ENCODE measurements at regions not wholly inside any gene's neighbourhood (a gene's known extent, or its start where the extent isn't known, plus 50 kb on each side); places are given as distances from the start of the nearest gene placed in this dataset.

- WGBS: 88% methylated on average over 1 of the region's 1 CpG
- Histone ChIP-seq H3K27ac (ENCODE audit: low read depth) (no peak overlapping the region), H3K4me1 (ENCODE audit: insufficient read depth) (no peaks in the 10 kb centered on the region), H3K36me3 (ENCODE audit: insufficient read depth) (no peaks in the 10 kb centered on the region), H3K4me3 (ENCODE audit: low read depth, low read length) (no peak overlapping the region)
- no peak for DNase-seq (ENCODE audit: extremely low spot score)
These were observed 239.7 kb upstream of the AGA start for GRCh38 chr4:177681902-177682301.

DNA sequence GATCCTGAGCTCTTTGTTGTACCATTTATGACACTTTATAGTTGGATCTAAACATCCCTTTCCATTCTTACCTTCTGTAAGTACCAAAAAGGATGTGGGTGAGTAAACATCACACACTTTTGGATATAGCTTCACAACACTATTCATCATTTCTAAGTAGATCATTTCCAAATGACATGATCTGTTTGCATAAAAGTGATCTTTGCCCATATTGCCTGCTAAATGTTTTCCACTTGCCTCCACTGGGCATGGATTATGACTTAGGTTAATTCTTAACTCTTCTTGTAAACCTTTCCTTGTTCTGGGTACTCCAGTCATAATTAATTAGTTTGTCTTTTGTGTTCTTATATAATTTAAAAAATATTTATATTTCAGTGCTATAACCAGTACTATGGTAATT lies 244.9 kb upstream of the AGA start:
- Histone ChIP-seq H3K36me3 (ENCODE audit: insufficient read depth) (no peaks in the 10 kb centered on the region), H3K4me1 (ENCODE audit: insufficient read depth) (no peaks in the 10 kb centered on the region), H3K27ac (ENCODE audit: low read depth) (no peak overlapping the region), H3K4me3 (ENCODE audit: low read depth, low read length) (no peak overlapping the region)
- no peak for DNase-seq (ENCODE audit: extremely low spot score)

DNA sequence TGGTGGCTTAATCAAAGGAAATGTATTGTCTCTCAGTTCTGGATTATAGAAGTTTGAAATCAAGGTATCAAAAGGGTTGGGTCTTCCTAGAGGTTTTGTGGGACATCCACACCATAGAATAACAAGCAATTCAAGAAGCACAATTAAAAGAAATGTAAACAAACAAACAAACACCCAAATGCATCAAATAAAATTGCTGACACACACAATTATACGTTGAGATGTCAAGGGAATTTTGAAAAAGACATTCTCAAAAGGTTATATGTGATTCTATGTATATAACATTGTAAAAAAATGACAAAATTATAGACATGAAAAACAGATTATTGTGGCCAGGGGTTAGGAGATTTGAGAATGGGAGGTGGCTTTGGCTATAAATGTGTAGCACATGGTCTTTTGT lies 250.7 kb upstream of the AGA start:
- no peak overlapping the region for H3K4me3 ChIP-seq (ENCODE audit: low read depth, low read length)
- 84% methylated on average over 1 of the region's 1 CpG for WGBS
- no peak for DNase-seq (ENCODE audit: extremely low spot score)
- H3K36me3 ChIP-seq (ENCODE audit: insufficient read depth): no peaks in the 10 kb centered on the region
- no peaks in the 10 kb centered on the region for H3K4me1 ChIP-seq (ENCODE audit: insufficient read depth)
- H3K27ac ChIP-seq (ENCODE audit: low read depth): no peak overlapping the region

DNA sequence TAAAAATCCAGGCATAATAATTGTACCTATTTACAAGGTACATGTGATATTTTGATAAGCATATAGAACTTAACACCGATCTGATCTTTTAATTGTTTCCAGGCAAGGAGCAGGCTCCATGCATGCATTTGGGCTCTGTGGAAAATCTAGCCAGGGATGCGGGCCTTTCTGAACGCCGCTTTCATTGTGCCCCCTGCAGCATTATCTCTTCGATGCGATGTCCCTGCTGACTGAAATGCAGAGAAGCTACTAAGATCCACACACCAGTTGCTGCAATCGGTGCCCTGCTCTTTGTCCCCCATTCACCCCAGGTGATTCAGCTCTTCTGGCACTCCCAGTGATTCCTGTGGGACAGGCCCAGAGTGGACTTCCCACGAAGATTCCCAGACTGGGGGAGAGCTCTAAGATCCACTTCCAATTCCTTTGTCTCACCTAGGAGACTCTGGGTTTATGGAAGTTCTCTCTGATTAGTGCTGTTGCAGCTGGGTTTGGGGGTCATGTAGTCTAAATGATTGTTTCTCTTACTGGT lies 254.3 kb upstream of the AGA start:
- no peak for DNase-seq (ENCODE audit: extremely low spot score)
- no peak overlapping the region for H3K4me3 ChIP-seq (ENCODE audit: low read depth, low read length)
- H3K27ac ChIP-seq (ENCODE audit: low read depth): no peak overlapping the region
- H3K36me3 ChIP-seq (ENCODE audit: insufficient read depth): no peaks in the 10 kb centered on the region
- 69% methylated on average over 8 of the region's 8 CpGs for WGBS
- no peaks in the 10 kb centered on the region for H3K4me1 ChIP-seq (ENCODE audit: insufficient read depth)

- no peak for DNase-seq (ENCODE audit: extremely low spot score)
- Histone ChIP-seq H3K36me3 (ENCODE audit: insufficient read depth) (no peaks in the 10 kb centered on the region), H3K27ac (ENCODE audit: low read depth) (no peak overlapping the region), H3K4me3 (ENCODE audit: low read depth, low read length) (no peak overlapping the region), H3K4me1 (ENCODE audit: insufficient read depth) (no peaks in the 10 kb centered on the region)
- 85% methylated on average over 5 of the region's 5 CpGs for WGBS
These were observed 257.4 kb upstream of the AGA start for GRCh38 chr4:177699365-177700213.

DNA sequence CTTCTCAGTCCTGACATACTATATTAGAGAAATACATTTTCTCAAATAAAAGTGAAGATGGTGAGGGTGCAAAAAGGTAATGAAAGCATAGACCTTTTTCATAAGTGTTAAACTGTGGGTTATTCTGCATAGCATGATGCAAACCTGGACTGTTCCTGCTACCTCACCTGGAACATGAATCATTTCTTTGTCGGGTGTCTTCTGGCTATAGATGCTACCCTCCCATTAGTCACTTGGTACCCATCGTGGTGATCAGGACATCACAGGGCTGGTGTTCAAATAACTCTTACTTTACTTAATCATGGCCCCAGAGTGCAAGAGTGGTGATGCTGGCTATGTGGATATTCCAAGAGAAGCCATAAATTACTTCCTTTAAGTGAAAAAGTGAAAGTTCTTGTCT lies 264.7 kb upstream of the AGA start:
- no peaks in the 10 kb centered on the region for H3K36me3 ChIP-seq (ENCODE audit: insufficient read depth)
- no peak for DNase-seq (ENCODE audit: extremely low spot score)
- WGBS: 92% methylated on average over 2 of the region's 2 CpGs
- no peaks in the 10 kb centered on the region for H3K4me1 ChIP-seq (ENCODE audit: insufficient read depth)
- no peak overlapping the region for H3K27ac ChIP-seq (ENCODE audit: low read depth)
- no peak overlapping the region for H3K4me3 ChIP-seq (ENCODE audit: low read depth, low read length)

- Histone ChIP-seq H3K36me3 (ENCODE audit: insufficient read depth) (no peaks in the 10 kb centered on the region), H3K4me1 (ENCODE audit: insufficient read depth) (peaks cover 1% of the 10 kb centered on the region), H3K27ac (ENCODE audit: low read depth) (no peak overlapping the region), H3K4me3 (ENCODE audit: low read depth, low read length) (no peak overlapping the region)
- no peak for DNase-seq (ENCODE audit: extremely low spot score)
- WGBS: 73% methylated on average over 3 of the region's 3 CpGs
These were observed 271.2 kb upstream of the AGA start for GRCh38 chr4:177713454-177713853.

DNA sequence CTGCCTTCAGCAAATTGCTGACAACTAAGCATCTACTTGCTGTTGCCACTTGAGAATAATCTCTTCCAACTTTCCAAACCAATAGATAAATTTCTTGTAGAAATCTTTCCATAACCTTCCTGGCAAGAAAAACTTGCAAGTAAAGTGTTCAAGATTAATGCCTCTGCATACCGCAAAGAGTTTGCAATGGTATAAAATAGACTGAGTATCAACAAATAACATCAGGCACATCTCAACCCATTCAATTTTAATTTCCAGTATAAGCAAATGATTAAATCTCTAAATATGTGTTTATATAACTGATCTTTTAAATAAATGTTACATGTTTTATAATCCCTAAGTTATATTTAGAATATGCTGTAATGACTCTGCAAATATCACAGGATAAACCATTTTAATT lies 275.2 kb upstream of the AGA start:
- no peak overlapping the region for H3K4me3 ChIP-seq (ENCODE audit: low read depth, low read length)
- H3K27ac ChIP-seq (ENCODE audit: low read depth): no peak overlapping the region
- 33% methylated on average over 1 of the region's 1 CpG for WGBS
- no peaks in the 10 kb centered on the region for H3K36me3 ChIP-seq (ENCODE audit: insufficient read depth)
- peaks cover 1% of the 10 kb centered on the region for H3K4me1 ChIP-seq (ENCODE audit: insufficient read depth)
- DNase-seq (ENCODE audit: extremely low spot score): no peak

- no peak overlapping the region for H3K4me3 ChIP-seq (ENCODE audit: low read depth, low read length)
- H3K36me3 ChIP-seq (ENCODE audit: insufficient read depth): no peaks in the 10 kb centered on the region
- H3K27ac ChIP-seq (ENCODE audit: low read depth): no peak overlapping the region
- H3K4me1 ChIP-seq (ENCODE audit: insufficient read depth): peaks cover under 1% of the 10 kb centered on the region
- 82% methylated on average over 4 of the region's 4 CpGs for WGBS
- no peak for DNase-seq (ENCODE audit: extremely low spot score)
These were observed 276.3 kb upstream of the AGA start for GRCh38 chr4:177718514-177718913.

- Histone ChIP-seq H3K36me3 (ENCODE audit: insufficient read depth) (no peaks in the 10 kb centered on the region), H3K27ac (ENCODE audit: low read depth) (no peak overlapping the region), H3K4me1 (ENCODE audit: insufficient read depth) (no peaks in the 10 kb centered on the region), H3K4me3 (ENCODE audit: low read depth, low read length) (no peak overlapping the region)
- DNase-seq (ENCODE audit: extremely low spot score): no peak
- 45% methylated on average over 3 of the region's 3 CpGs for WGBS
These were observed 283.9 kb upstream of the AGA start for GRCh38 chr4:177726111-177726510.

DNA sequence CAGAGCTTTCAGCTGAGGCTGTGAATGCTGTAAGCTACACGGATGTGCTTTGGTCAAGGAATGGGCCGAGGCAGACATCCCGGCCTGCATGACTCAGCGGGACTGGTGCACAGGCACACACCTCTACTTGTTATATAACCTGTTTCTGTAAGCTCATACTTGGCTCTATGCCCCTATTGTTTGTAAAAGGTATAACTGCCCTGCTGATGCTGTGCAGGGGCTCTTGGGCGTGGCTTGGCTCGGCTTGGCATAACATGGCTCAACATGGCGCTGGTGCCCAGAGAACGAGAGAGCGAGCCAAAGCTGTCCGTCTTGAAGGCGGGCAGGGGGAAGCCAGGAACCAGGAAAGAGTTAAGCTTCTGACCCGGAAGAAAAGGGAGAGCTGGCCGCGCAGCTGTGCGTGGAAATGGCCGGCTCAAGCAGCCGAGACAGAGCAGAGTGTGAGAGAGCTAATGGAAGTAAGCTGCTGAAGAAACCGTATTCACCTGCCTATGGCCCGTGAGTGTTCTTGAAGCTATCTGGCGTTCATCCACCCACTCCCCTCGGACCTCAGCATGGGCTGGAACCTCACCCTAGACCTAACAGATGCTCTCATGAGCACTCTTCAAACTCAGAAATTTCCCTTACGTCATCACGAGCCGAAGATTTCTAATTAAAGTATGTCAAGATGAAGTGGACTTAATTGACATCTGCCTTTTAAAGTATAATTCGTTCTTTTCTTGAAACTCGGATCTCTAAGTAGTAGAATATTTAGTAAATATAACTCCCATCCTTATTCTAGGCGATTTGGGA lies 286.3 kb upstream of the AGA start:
- WGBS: 73% methylated on average over 27 of the region's 27 CpGs
- Histone ChIP-seq H3K4me3 (ENCODE audit: low read depth, low read length) (no peak overlapping the region), H3K4me1 (ENCODE audit: insufficient read depth) (no peaks in the 10 kb centered on the region), H3K27ac (ENCODE audit: low read depth) (no peak overlapping the region), H3K36me3 (ENCODE audit: insufficient read depth) (no peaks in the 10 kb centered on the region)
- no peak for DNase-seq (ENCODE audit: extremely low spot score)

GRCh38 chr4:177729681-177730080 lies 287.4 kb upstream of the AGA start:
- no peak overlapping the region for H3K27ac ChIP-seq (ENCODE audit: low read depth)
- no peak for DNase-seq (ENCODE audit: extremely low spot score)
- no peaks in the 10 kb centered on the region for H3K4me1 ChIP-seq (ENCODE audit: insufficient read depth)
- WGBS: 59% methylated on average over 3 of the region's 3 CpGs
- no peaks in the 10 kb centered on the region for H3K36me3 ChIP-seq (ENCODE audit: insufficient read depth)
- no peak overlapping the region for H3K4me3 ChIP-seq (ENCODE audit: low read depth, low read length)

GRCh38 chr4:177737387-177737940 lies 295.2 kb upstream of the AGA start:
- H3K36me3 ChIP-seq (ENCODE audit: insufficient read depth): no peaks in the 10 kb centered on the region
- no peak overlapping the region for H3K4me3 ChIP-seq (ENCODE audit: low read depth, low read length)
- no peak for DNase-seq (ENCODE audit: extremely low spot score)
- H3K27ac ChIP-seq (ENCODE audit: low read depth): no peak overlapping the region
- WGBS: 92% methylated on average over 2 of the region's 2 CpGs
- no peaks in the 10 kb centered on the region for H3K4me1 ChIP-seq (ENCODE audit: insufficient read depth)

DNA sequence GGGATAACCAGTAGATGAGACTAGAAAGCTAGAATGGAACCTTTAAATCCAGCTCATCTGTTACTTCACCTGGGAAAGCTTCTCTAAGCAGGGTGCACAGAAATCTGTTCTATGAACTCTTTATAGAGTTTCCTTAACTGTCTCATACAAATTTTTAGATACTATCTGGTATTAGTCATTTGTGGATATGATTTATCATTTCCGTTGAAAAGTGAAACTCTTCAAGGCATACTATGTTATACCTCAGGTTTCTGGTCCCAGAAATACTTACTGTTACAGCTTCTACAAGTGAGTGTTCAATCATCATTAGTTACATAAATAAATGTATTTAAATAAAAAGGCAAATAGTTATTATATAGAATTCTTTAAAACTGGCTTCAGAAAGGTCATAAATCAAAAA lies 298.3 kb upstream of the AGA start:
- no peak overlapping the region for H3K27ac ChIP-seq (ENCODE audit: low read depth)
- no peak for DNase-seq (ENCODE audit: extremely low spot score)
- no peaks in the 10 kb centered on the region for H3K4me1 ChIP-seq (ENCODE audit: insufficient read depth)
- 43% methylated on average over 1 of the region's 1 CpG for WGBS
- H3K4me3 ChIP-seq (ENCODE audit: low read depth, low read length): no peak overlapping the region
- no peaks in the 10 kb centered on the region for H3K36me3 ChIP-seq (ENCODE audit: insufficient read depth)
